Ishikawa (cell line): ENCODE measurements at regions not wholly inside any gene's neighbourhood (a gene's known extent, or its start where the extent isn't known, plus 50 kb on each side); places are given as distances from the start of the nearest gene placed in this dataset.

Experiments used
- CEBPB ChIP-seq: IDR thresholded peaks from 2 replicates; pipeline ENCODE4 v1.6.1; 2012
- CREB1 ChIP-seq: IDR thresholded peaks from 2 replicates; pipeline ENCODE4 v1.6.1; 2012; ENCODE audit warnings: low read depth
- EGR1 ChIP-seq: IDR thresholded peaks from 2 replicates; pipeline ENCODE4 v1.6.1; 2012
- EP300 ChIP-seq: IDR thresholded peaks from 2 replicates; pipeline ENCODE4 v1.6.1; 2012; ENCODE audit warnings: borderline replicate concordance
- FOXM1 ChIP-seq: IDR thresholded peaks from 2 replicates; pipeline ENCODE4 v1.6.1; 2012; ENCODE audit warnings: low read depth, borderline replicate concordance
- MAX ChIP-seq: IDR thresholded peaks from 2 replicates; pipeline ENCODE4 v1.6.1; 2012
- NFIC ChIP-seq: IDR thresholded peaks from 2 replicates; pipeline ENCODE4 v1.6.1; 2012
- RAD21 ChIP-seq: IDR thresholded peaks from 2 replicates; pipeline ENCODE4 v1.6.1; 2012; ENCODE audit warnings: low read depth
- TAF1 ChIP-seq: IDR thresholded peaks from 2 replicates; pipeline ENCODE4 v1.6.1; 2012; ENCODE audit warnings: low read depth, mild to moderate bottlenecking
- TCF12 ChIP-seq: IDR thresholded peaks from 2 replicates; pipeline ENCODE4 v1.6.1; 2012; ENCODE audit warnings: low read depth
- TEAD4 ChIP-seq: IDR thresholded peaks from 2 replicates; pipeline ENCODE4 v1.6.1; 2012
- USF1 ChIP-seq: IDR thresholded peaks from 2 replicates; pipeline ENCODE4 v1.6.1; 2012
- YY1 ChIP-seq: IDR thresholded peaks from 2 replicates; pipeline ENCODE4 v1.6.1; 2012; ENCODE audit warnings: low read depth
- ZBTB7A ChIP-seq: IDR thresholded peaks from 2 replicates; pipeline ENCODE4 v1.6.1; 2012; ENCODE audit warnings: low read depth
- TF ChIP-seq, protein P1 (sequence below): IDR thresholded peaks from 2 replicates; pipeline ENCODE4 v1.6.1; 2012; ENCODE audit warnings: low read depth, mild to moderate bottlenecking

DNA sequence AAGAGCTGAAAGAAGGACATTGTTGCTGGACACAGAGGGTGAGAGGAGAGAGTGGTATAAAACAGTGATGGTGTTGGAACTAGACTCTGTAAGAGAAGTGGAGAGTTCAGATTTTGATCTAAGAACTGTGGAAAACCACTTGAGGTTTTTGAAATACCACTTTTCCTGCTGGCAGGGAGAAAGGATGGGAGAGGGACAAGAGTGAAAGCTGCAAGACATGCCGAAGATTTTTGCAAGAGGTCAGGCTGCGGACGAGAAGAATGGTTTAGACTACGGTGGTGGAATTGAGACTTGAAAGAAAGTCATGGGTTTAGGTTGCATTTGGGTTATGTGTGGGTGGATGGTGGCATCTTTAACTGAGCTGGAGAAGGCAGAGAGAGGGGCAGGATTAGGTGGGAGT, 202.2 kb upstream of the RPS23 start:
- TF ChIP-seq CREB1 (no peak), CEBPB (no peak), FOXM1 (no peak), YY1 (no peak), ZBTB7A (no peak), EGR1 (no peak), TEAD4 (no peak), EP300 (no peak)
- TF ChIP-seq, protein P1, sequence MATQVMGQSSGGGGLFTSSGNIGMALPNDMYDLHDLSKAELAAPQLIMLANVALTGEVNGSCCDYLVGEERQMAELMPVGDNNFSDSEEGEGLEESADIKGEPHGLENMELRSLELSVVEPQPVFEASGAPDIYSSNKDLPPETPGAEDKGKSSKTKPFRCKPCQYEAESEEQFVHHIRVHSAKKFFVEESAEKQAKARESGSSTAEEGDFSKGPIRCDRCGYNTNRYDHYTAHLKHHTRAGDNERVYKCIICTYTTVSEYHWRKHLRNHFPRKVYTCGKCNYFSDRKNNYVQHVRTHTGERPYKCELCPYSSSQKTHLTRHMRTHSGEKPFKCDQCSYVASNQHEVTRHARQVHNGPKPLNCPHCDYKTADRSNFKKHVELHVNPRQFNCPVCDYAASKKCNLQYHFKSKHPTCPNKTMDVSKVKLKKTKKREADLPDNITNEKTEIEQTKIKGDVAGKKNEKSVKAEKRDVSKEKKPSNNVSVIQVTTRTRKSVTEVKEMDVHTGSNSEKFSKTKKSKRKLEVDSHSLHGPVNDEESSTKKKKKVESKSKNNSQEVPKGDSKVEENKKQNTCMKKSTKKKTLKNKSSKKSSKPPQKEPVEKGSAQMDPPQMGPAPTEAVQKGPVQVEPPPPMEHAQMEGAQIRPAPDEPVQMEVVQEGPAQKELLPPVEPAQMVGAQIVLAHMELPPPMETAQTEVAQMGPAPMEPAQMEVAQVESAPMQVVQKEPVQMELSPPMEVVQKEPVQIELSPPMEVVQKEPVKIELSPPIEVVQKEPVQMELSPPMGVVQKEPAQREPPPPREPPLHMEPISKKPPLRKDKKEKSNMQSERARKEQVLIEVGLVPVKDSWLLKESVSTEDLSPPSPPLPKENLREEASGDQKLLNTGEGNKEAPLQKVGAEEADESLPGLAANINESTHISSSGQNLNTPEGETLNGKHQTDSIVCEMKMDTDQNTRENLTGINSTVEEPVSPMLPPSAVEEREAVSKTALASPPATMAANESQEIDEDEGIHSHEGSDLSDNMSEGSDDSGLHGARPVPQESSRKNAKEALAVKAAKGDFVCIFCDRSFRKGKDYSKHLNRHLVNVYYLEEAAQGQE, result no peak

- TF ChIP-seq FOXM1 (no peak), MAX (no peak), EGR1 (no peak), CREB1 (no peak), NFIC (no peak), RAD21 (no peak), TAF1 (no peak), TEAD4 (no peak), TCF12 (no peak), EP300 (no peak), CEBPB (no peak), ZBTB7A (no peak), YY1 (no peak), USF1 (no peak)
- TF ChIP-seq, protein P1, result no peak
Measured at GRCh38 chr5:82476155-82476554, 198.0 kb upstream of the RPS23 start.

- TF ChIP-seq USF1 (no peak), NFIC (no peak), CEBPB (no peak)
Measured at GRCh38 chr5:82473262-82473661, 195.1 kb upstream of the RPS23 start.

DNA sequence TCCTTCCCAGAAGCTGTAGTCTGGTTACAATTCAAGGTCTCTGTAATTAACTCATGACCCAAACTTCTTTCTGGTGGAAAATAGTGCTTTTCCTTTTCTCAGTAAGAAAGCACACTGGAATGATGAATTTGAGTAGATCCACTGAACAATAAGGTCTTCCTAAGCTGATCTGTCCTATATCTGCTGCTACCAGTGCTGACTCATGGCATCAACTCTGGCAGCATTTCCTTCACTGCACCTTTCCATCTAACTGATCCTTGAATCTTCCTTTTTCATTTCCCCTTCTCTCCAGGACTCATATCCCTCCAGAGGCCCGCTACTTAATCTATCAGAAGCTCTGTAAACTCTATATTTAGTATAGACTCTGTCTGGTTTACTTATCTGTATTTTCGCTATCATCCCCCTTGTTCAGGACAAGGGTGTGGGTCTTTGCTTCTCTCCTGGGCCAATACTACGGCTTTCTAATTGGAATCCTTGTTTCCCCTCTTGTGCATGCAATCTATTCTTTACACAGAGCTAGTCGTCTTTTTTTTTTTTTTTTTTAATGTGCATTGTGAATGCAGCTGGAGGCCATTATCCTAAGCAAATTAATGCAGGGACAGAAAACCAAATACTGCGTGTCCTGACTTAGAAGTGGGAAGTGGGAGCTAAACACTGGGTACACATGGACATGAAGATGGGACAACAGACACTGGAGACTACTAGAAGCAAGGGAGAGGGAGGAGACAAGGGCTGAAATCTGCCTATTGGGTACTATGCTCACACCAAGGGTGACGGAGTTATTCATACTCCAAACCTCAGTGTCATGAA, 192.2 kb upstream of the RPS23 start:
- TF ChIP-seq USF1 (no peak), RAD21 (no peak), MAX (no peak), TCF12 (no peak)

- TF ChIP-seq EGR1 (no peak), NFIC (no peak), YY1 (no peak), CEBPB (no peak), TCF12 (no peak), USF1 (no peak), EP300 (no peak), FOXM1 (no peak)
Measured at GRCh38 chr5:82466986-82467561, 188.9 kb upstream of the RPS23 start.
